ENCODE measurements at regions not wholly inside any gene's neighbourhood (a gene's known extent, or its start where the extent isn't known, plus 50 kb on each side); places are given as distances from the start of the nearest gene placed in this dataset.

DNA sequence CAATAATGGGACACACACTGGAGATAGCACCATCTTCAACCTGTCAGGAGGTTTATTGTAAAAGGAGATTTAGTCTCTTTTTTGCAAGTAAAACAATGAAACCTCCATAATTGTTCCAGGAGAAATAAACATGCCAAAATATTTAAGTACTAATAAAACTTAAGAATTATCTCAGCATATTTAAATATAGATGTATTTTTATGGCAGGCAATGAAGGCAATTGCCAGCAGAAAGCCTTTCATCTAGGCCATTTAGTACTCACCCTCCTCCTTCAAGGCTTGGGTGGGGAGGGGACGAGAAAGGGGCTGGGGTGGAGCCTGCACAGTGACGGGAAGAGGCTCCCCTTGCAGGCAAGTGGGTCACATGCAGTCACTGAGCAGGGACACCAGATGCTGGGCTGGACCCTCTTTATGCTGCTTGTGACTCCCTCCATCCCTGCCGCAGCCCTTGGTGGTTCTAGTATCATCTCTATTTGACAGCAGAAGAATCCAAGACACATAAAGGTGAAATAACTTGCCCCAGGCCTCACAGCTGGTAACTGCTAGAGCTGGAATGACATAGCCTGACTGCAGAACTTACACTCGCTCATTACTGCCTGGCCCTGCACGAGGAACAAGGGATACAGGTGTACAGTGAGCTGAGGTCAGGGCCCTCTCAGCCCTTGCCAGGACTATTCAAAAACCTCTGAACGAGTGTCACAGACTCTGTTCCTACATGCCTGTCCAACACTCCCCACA is 449.5 kb upstream of the ZMIZ1 start:
- TF ChIP-seq CTCF (conservative IDR thresholded peaks at IDR 0.05; ENCODE audit: low read depth, low read length) (no peak), EZH2 (IDR thresholded peaks at IDR 0.05; ENCODE audit: low read length, unreplicated experiment) (no peak), EZH2phosphoT487 (IDR thresholded peaks at IDR 0.05; ENCODE audit: borderline replicate concordance, low read length) (no peak)

All from PC-3 (cell line).